HG03521 (cell line): ENCODE measurements at regions not wholly inside any gene's neighbourhood (a gene's known extent, or its start where the extent isn't known, plus 50 kb on each side); places are given as distances from the start of the nearest gene placed in this dataset.
"Not testable (repeated sequence)": the region's sequence is repeated elsewhere in the genome, so short reads cannot be mapped to it uniquely, and the experiment has no call there.

Experiments used
- ATAC-seq: cut with Tn5 transposase; IDR thresholded peaks from one replicate; pipeline ENCODE4 v1.9.1; 2021; ENCODE audit warnings: mild to moderate bottlenecking, moderate library complexity; ENCODE audit not compliant: unreplicated experiment

- no peak for ATAC-seq
These were observed 61.1 kb upstream of the SEM1 start for GRCh38 chr7:96770758-96771157.

- no peak for ATAC-seq
These were observed 62.6 kb upstream of the SEM1 start for GRCh38 chr7:96772139-96772694.

- no peak for ATAC-seq
These were observed 63.8 kb upstream of the SEM1 start for GRCh38 chr7:96773483-96773882.

- ATAC-seq, result no peak
These were observed 64.7 kb upstream of the SEM1 start for GRCh38 chr7:96774358-96774757.

GRCh38 chr7:96775046-96775445 is 65.4 kb upstream of the SEM1 start:
- ATAC-seq, result no peak

- ATAC-seq, result no peak
These were observed 68.6 kb upstream of the SEM1 start for GRCh38 chr7:96778263-96778662.

GRCh38 chr7:96781919-96782318 is 72.3 kb upstream of the SEM1 start:
- no peak for ATAC-seq

GRCh38 chr7:96782686-96783298 is 73.1 kb upstream of the SEM1 start:
- ATAC-seq, result not testable (repeated sequence)

GRCh38 chr7:96784597-96784996 is 75.0 kb upstream of the SEM1 start:
- no peak for ATAC-seq

- ATAC-seq, result no peak
These were observed 76.8 kb upstream of the SEM1 start for GRCh38 chr7:96786261-96786997.

- no peak for ATAC-seq
These were observed 77.4 kb upstream of the SEM1 start for GRCh38 chr7:96786998-96787395.

GRCh38 chr7:96789914-96790313 is 80.3 kb upstream of the SEM1 start:
- no peak for ATAC-seq

GRCh38 chr7:96792115-96792514 is 82.5 kb upstream of the SEM1 start:
- no peak for ATAC-seq

GRCh38 chr7:96794063-96794462 is 84.4 kb upstream of the SEM1 start:
- ATAC-seq, result no peak

GRCh38 chr7:96800122-96800521 is 90.5 kb upstream of the SEM1 start:
- no peak for ATAC-seq

- no peak for ATAC-seq
These were observed 91.2 kb upstream of the SEM1 start for GRCh38 chr7:96800824-96801223.

- no peak for ATAC-seq
These were observed 109.6 kb upstream of the SEM1 start for GRCh38 chr7:96819111-96819700.

- not testable (repeated sequence) for ATAC-seq
These were observed 111.5 kb upstream of the SEM1 start for GRCh38 chr7:96821131-96821530.

- no peak for ATAC-seq
These were observed 113.2 kb upstream of the SEM1 start for GRCh38 chr7:96822824-96823223.

- no peak for ATAC-seq
These were observed 113.6 kb upstream of the SEM1 start for GRCh38 chr7:96823274-96823673.

- ATAC-seq, result no peak
These were observed 115.0 kb upstream of the SEM1 start for GRCh38 chr7:96824686-96825085.

GRCh38 chr7:96825285-96825684 is 115.6 kb upstream of the SEM1 start:
- ATAC-seq, result no peak
